ENCODE measurements at regions not wholly inside any gene's neighbourhood (a gene's known extent, or its start where the extent isn't known, plus 50 kb on each side); places are given as distances from the start of the nearest gene placed in this dataset.
A peak's percentile ranks its signal among the peaks of the same experiment; 100 is the strongest.

GRCh38 chr1:63710308-63710707, 63.5 kb upstream of the ROR1 start:
- no peak overlapping the region for H3K4me3 ChIP-seq (ENCODE audit: control insufficient read depth, low read depth, low read length)
- no peak for DNase-seq (ENCODE audit: low read depth)
- TF ChIP-seq CTCF (conservative IDR thresholded peaks at IDR 0.05; ENCODE audit: control insufficient read depth, insufficient read depth, low read depth, low read length) = no peak

- no peak for DNase-seq (ENCODE audit: low read depth)
- no peak for TF ChIP-seq CTCF (conservative IDR thresholded peaks at IDR 0.05; ENCODE audit: control insufficient read depth, insufficient read depth, low read depth, low read length)
- H3K4me3 ChIP-seq (ENCODE audit: control insufficient read depth, low read depth, low read length) = no peak overlapping the region
Measured at GRCh38 chr1:63710761-63711380, 62.9 kb upstream of the ROR1 start.

GRCh38 chr1:63713041-63713440, 60.8 kb upstream of the ROR1 start:
- no peak overlapping the region for H3K4me3 ChIP-seq (ENCODE audit: control insufficient read depth, low read depth, low read length)
- TF ChIP-seq CTCF (conservative IDR thresholded peaks at IDR 0.05; ENCODE audit: control insufficient read depth, insufficient read depth, low read depth, low read length) = no peak
- no peak for DNase-seq (ENCODE audit: low read depth)

GRCh38 chr1:63713627-63714481, 60.0 kb upstream of the ROR1 start:
- H3K4me3 ChIP-seq (ENCODE audit: control insufficient read depth, low read depth, low read length) = no peak overlapping the region
- DNase-seq (ENCODE audit: low read depth) = peak; percentile 92
- no peak for TF ChIP-seq CTCF (conservative IDR thresholded peaks at IDR 0.05; ENCODE audit: control insufficient read depth, insufficient read depth, low read depth, low read length)

- no peak for DNase-seq (ENCODE audit: low read depth)
- no peak for TF ChIP-seq CTCF (conservative IDR thresholded peaks at IDR 0.05; ENCODE audit: control insufficient read depth, insufficient read depth, low read depth, low read length)
- H3K4me3 ChIP-seq (ENCODE audit: control insufficient read depth, low read depth, low read length) = no peak overlapping the region
Measured at GRCh38 chr1:63714482-63714760, 59.4 kb upstream of the ROR1 start.

- no peak for DNase-seq (ENCODE audit: low read depth)
- no peak overlapping the region for H3K4me3 ChIP-seq (ENCODE audit: control insufficient read depth, low read depth, low read length)
- TF ChIP-seq CTCF (conservative IDR thresholded peaks at IDR 0.05; ENCODE audit: control insufficient read depth, insufficient read depth, low read depth, low read length) = no peak
Measured at GRCh38 chr1:63717511-63718065, 56.2 kb upstream of the ROR1 start.
